ENCODE measurements at regions not wholly inside any gene's neighbourhood (a gene's known extent, or its start where the extent isn't known, plus 50 kb on each side); places are given as distances from the start of the nearest gene placed in this dataset.

DNA sequence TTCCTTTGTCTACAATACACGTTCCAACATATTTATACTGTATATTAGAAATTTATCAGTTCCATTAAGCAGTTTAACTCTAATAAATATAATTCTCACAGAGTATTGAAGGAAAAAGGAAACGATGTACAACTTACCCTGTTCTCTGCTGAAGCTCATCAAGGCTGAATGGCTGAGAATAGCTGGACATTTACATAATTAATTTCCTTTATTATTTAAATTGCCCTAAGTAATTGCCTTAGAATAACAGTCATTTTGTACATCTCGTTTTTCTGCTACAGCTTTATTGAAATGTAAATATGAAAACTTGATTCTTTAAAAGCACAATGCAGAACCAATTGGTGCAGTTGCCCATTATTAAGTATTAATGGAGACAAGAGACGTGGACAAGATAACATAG is 648.3 kb upstream of the ATXN8OS start:
- no peak overlapping the region for H3K4me3 ChIP-seq
- no peaks in the 10 kb centered on the region for H3K36me3 ChIP-seq
- ATAC-seq (no peak), DNase-seq (no peak)
- intact Hi-C loops (cut with DNase I): no loop called here
- no peak overlapping the region for H3K27ac ChIP-seq
- H3K27me3 ChIP-seq: no peaks in the 10 kb centered on the region
- whole genome bisulfite sequencing, 4 donors: 43 to 55% (median 52%) methylated on average over 4 of the region's 4 CpGs
- no peaks in the 10 kb centered on the region for H3K4me1 ChIP-seq
- TF ChIP-seq, protein P1, sequence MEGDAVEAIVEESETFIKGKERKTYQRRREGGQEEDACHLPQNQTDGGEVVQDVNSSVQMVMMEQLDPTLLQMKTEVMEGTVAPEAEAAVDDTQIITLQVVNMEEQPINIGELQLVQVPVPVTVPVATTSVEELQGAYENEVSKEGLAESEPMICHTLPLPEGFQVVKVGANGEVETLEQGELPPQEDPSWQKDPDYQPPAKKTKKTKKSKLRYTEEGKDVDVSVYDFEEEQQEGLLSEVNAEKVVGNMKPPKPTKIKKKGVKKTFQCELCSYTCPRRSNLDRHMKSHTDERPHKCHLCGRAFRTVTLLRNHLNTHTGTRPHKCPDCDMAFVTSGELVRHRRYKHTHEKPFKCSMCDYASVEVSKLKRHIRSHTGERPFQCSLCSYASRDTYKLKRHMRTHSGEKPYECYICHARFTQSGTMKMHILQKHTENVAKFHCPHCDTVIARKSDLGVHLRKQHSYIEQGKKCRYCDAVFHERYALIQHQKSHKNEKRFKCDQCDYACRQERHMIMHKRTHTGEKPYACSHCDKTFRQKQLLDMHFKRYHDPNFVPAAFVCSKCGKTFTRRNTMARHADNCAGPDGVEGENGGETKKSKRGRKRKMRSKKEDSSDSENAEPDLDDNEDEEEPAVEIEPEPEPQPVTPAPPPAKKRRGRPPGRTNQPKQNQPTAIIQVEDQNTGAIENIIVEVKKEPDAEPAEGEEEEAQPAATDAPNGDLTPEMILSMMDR (IDR thresholded peaks at IDR 0.05): no peak
- TF ChIP-seq POLR2A (IDR thresholded peaks at IDR 0.05): no peak
- peaks cover 0 to 11% (median 0%) of the 10 kb centered on the region in 12 donors for H3K9me3 ChIP-seq

DNA sequence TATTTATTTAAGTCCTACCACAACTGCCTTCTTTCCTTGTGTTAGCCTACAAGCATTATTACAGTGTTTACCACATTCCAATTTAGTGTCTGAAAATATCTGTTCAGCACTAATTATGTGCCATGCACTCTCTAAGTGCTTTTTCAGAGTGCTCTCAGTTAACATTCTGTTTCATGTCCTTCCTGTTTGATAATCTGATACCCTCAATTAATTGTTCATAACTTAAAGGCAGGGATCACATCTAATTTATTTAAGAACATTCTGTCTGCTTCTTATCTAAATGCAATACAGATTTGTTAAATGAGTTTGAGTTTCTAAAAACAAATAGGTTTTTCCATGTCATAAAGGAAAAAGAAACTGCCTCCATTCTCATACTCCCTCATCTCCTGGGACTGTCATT is 649.6 kb upstream of the ATXN8OS start:
- no peaks in the 10 kb centered on the region for H3K36me3 ChIP-seq
- H3K9me3 ChIP-seq: peaks cover 0 to 11% (median 0%) of the 10 kb centered on the region in 12 donors
- ATAC-seq (no peak), DNase-seq (no peak)
- TF ChIP-seq, protein P1 (IDR thresholded peaks at IDR 0.05): no peak
- TF ChIP-seq POLR2A (IDR thresholded peaks at IDR 0.05): no peak
- intact Hi-C loops (cut with DNase I): no loop called here
- H3K4me3 ChIP-seq: no peak overlapping the region
- no peaks in the 10 kb centered on the region for H3K27me3 ChIP-seq
- H3K27ac ChIP-seq: no peak overlapping the region
- no peaks in the 10 kb centered on the region for H3K4me1 ChIP-seq

DNA sequence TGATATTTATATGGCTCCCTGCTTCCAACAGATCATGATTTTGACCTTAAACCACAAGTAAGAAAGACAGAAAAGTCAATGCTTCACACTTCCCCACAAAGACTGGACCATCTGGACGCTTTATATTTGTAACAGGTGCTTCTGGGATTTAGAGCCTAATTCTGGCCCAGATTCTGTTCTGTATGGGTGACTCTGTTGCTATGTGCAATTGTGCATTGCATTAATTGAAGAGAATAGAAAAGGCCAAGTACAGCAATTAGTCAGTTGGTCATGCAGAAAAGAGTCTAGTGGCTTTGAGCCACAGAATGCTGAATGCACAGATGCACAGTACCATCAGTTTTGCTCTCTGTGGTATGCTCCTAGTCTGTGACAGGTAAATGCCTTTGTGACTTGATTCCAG is 657.4 kb upstream of the ATXN8OS start:
- Histone ChIP-seq H3K36me3 (no peaks in the 10 kb centered on the region), H3K9me3 (peaks cover 0 to 7% (median 0%) of the 10 kb centered on the region in 12 donors), H3K27me3 (no peaks in the 10 kb centered on the region), H3K27ac (no peak overlapping the region), H3K4me3 (no peak overlapping the region), H3K4me1 (no peaks in the 10 kb centered on the region)
- DNase-seq (no peak), ATAC-seq (no peak)
- TF ChIP-seq POLR2A (IDR thresholded peaks at IDR 0.05): no peak
- TF ChIP-seq, protein P1 (IDR thresholded peaks at IDR 0.05): no peak
- 65 to 75% (median 69%) methylated on average over 1 of the region's 1 CpG for WGBS, 4 donors
- intact Hi-C loops (cut with DNase I): no loop called here

DNA sequence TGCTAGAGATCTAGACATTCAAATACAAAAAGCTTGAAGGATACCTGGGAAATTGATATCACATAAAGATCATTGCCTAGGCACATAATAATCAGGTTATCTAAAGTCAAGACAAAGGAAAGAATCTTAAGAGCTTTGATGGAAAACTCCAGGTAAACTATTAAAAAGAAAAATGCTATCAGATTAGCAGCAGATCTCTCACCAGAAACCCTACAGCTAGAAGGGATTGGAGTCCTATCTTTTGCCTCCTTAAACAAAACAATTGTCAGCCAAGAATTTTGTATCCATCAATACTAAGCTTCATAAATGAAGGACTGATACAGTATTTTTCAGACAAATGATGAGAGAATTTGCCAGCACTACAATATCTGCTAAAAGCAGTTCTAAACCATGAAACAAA is 682.4 kb upstream of the ATXN8OS start:
- no peaks in the 10 kb centered on the region for H3K36me3 ChIP-seq
- ATAC-seq: no peak
- TF ChIP-seq, protein P1 (IDR thresholded peaks at IDR 0.05): no peak
- no peak for TF ChIP-seq POLR2A (IDR thresholded peaks at IDR 0.05)
- H3K27me3 ChIP-seq: no peaks in the 10 kb centered on the region
- H3K4me3 ChIP-seq: no peak overlapping the region
- no peak overlapping the region for H3K27ac ChIP-seq
- H3K9me3 ChIP-seq: peaks cover 0 to 56% (median 17%) of the 10 kb centered on the region in 12 donors
- intact Hi-C loops (cut with DNase I): no loop called here
- DNase-seq: no peak
- H3K4me1 ChIP-seq: no peaks in the 10 kb centered on the region

Measured in heart left ventricle (tissue), 16 donors.